ENCODE measurements at regions not wholly inside any gene's neighbourhood (a gene's known extent, or its start where the extent isn't known, plus 50 kb on each side); places are given as distances from the start of the nearest gene placed in this dataset.

GRCh38 chr4:12053556-12053955, 624.9 kb upstream of the HS3ST1 start:
- no peak for TF ChIP-seq CTCF (IDR thresholded peaks at IDR 0.05)
- no peak for TF ChIP-seq ZNF317 (CRISPR knock-in tag; IDR thresholded peaks at IDR 0.05; ENCODE audit: borderline replicate concordance, low read depth)
- TF ChIP-seq PRDM15 (CRISPR knock-in tag; IDR thresholded peaks at IDR 0.05): no peak
- TF ChIP-seq ATF3 (CRISPR knock-in tag; conservative IDR thresholded peaks at IDR 0.05): no peak
- no peak for TF ChIP-seq ZNF138 (CRISPR knock-in tag; conservative IDR thresholded peaks at IDR 0.05)
